ENCODE measurements at regions not wholly inside any gene's neighbourhood (a gene's known extent, or its start where the extent isn't known, plus 50 kb on each side); places are given as distances from the start of the nearest gene placed in this dataset.
"Not testable (repeated sequence)": the region's sequence is repeated elsewhere in the genome, so short reads cannot be mapped to it uniquely, and the experiment has no call there.

- peaks cover 0 to 19% of the 10 kb centered on the region in 2 donors for H3K9me3 ChIP-seq
- TF ChIP-seq CTCF (IDR thresholded peaks at IDR 0.05), result no peak
- H3K36me3 ChIP-seq, result no peaks in the 10 kb centered on the region
- DNase-seq (ENCODE audit: low spot score), result no peak
- no peak overlapping the region for H3K27ac ChIP-seq
- no peaks in the 10 kb centered on the region for H3K4me1 ChIP-seq
- H3K27me3 ChIP-seq, result no peaks in the 10 kb centered on the region
- no peak overlapping the region for H3K4me3 ChIP-seq
Measured at GRCh38 chr3:137866001-137866400, 101.9 kb downstream of the SOX14 start.

GRCh38 chr3:137866933-137867332, 102.8 kb downstream of the SOX14 start:
- no peaks in the 10 kb centered on the region for H3K27me3 ChIP-seq
- H3K27ac ChIP-seq, result no peak overlapping the region
- no peaks in the 10 kb centered on the region for H3K4me1 ChIP-seq
- H3K9me3 ChIP-seq, result peaks cover 0 to 25% of the 10 kb centered on the region in 2 donors
- no peaks in the 10 kb centered on the region for H3K36me3 ChIP-seq
- DNase-seq (ENCODE audit: low spot score), result no peak
- H3K4me3 ChIP-seq, result no peak overlapping the region
- no peak for TF ChIP-seq CTCF (IDR thresholded peaks at IDR 0.05)

- H3K27ac ChIP-seq, result no peak overlapping the region
- no peaks in the 10 kb centered on the region for H3K36me3 ChIP-seq
- TF ChIP-seq CTCF (IDR thresholded peaks at IDR 0.05), result no peak
- H3K4me3 ChIP-seq, result no peak overlapping the region
- no peaks in the 10 kb centered on the region for H3K4me1 ChIP-seq
- DNase-seq (ENCODE audit: low spot score), result no peak
- peaks cover 0 to 25% of the 10 kb centered on the region in 2 donors for H3K9me3 ChIP-seq
- no peaks in the 10 kb centered on the region for H3K27me3 ChIP-seq
Measured at GRCh38 chr3:137867611-137868010, 103.5 kb downstream of the SOX14 start.

- H3K36me3 ChIP-seq, result no peaks in the 10 kb centered on the region
- H3K4me1 ChIP-seq, result no peaks in the 10 kb centered on the region
- H3K9me3 ChIP-seq, result peaks cover 0 to 25% of the 10 kb centered on the region in 2 donors
- no peak for DNase-seq (ENCODE audit: low spot score)
- H3K4me3 ChIP-seq, result no peak overlapping the region
- no peak for TF ChIP-seq CTCF (IDR thresholded peaks at IDR 0.05)
- no peaks in the 10 kb centered on the region for H3K27me3 ChIP-seq
- no peak overlapping the region for H3K27ac ChIP-seq
Measured at GRCh38 chr3:137869022-137869421, 104.9 kb downstream of the SOX14 start.

GRCh38 chr3:137872589-137872988, 108.5 kb downstream of the SOX14 start:
- not testable (repeated sequence) for H3K27ac ChIP-seq; DNase-seq (ENCODE audit: low spot score); H3K4me3 ChIP-seq; H3K4me1 ChIP-seq; H3K27me3 ChIP-seq; H3K36me3 ChIP-seq
- H3K9me3 ChIP-seq, result peaks cover 0 to 19% of the 10 kb centered on the region in 2 donors

GRCh38 chr3:137896842-137897241, 113.1 kb upstream of the CLDN18 start:
- H3K4me3 ChIP-seq; DNase-seq (ENCODE audit: low spot score); H3K36me3 ChIP-seq; H3K27ac ChIP-seq; H3K9me3 ChIP-seq; H3K4me1 ChIP-seq; H3K27me3 ChIP-seq: not testable (repeated sequence)

GRCh38 chr3:137906985-137907649, 102.8 kb upstream of the CLDN18 start:
- Histone ChIP-seq H3K27me3 (no peaks in the 10 kb centered on the region), H3K36me3 (no peaks in the 10 kb centered on the region), H3K4me3 (no peak overlapping the region), H3K9me3 (peaks cover 0 to 27% of the 10 kb centered on the region in 2 donors), H3K4me1 (no peaks in the 10 kb centered on the region), H3K27ac (no peak overlapping the region)
- no peak for TF ChIP-seq CTCF (IDR thresholded peaks at IDR 0.05)
- no peak for DNase-seq (ENCODE audit: low spot score)

Measured in right atrium auricular region (tissue), 2 donors.